NCI-H2196 treated with DMSO at 0.1 percent for 48 hours (cell line): ENCODE measurements at regions not wholly inside any gene's neighbourhood (a gene's known extent, or its start where the extent isn't known, plus 50 kb on each side); places are given as distances from the start of the nearest gene placed in this dataset.

Experiments
- DNase-seq: peaks from one replicate; lab custom pipeline; 2025; ENCODE audit not compliant: unreplicated experiment; lab: John Stamatoyannopoulos, UW

DNA sequence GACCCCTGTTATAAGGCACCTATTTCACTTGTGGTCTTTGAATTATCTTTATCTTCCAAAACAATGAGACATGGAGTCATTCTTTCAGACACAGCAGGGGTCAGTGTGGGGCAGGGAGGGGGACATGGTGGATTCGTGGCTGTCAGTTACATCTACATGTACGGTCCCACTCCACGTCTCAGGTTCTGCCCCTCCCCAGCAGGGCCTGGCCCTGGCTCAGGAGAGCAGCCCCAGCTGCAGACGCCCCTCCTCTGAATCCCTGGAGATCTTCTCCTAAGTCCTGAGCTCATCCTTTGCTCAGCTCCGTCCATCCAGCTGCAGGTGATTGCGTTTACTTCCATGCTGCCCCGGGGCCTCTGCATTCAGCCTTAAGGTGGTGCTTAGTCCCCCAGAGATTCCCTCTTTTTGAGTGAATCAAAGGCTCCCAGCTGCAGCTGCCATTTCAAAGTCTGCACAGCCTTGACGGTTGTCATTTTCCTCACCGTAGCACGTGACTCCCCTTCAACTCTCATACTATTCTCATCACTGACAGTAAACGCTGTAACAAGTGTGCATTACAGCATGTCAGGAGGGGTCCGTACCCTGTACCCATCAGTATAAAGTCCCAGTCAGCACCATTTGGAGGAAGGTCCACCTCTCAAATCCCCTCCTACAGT lies 113.4 kb upstream of the TCERG1L start:
- no peak for DNase-seq

GRCh38 chr10:131425752-131426533 lies 114.4 kb upstream of the TCERG1L start:
- DNase-seq: no peak

DNA sequence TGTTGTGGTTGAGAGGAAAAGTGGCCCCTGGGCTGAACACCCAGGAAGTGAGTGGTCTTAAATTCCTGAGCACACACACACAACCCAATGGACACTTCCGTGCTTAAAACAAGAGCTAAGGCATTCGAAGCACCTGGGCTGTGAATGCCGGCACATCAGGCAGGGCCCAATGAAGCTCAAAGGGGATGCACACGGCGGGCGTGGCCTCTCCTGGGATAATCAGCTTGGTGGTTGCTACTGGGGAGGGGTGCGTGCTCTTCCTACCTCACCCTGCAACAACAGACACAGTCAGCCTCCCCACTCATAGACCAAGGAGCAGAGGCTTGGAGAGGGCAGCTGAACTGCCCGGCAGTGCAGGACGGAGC lies 115.0 kb upstream of the TCERG1L start:
- DNase-seq: no peak

DNA sequence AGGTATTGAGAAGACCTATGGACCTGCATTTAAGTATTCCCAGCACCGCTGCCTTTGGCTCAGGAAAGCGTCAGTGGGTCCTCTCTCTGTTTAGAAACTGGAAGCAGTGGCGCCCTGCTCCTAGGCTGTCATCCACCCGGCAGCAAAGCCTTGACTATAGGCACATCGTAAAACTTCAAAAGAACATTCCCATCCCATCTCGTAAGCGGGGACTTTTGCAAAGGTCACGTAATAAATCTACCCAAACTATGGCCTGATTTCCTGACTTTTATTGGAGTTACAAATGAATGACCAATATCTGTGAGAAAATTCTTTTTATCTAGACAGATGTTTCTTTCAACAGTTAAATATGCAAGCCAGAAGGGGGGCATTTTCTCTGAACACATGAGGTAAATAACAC lies 115.8 kb upstream of the TCERG1L start:
- no peak for DNase-seq

DNA sequence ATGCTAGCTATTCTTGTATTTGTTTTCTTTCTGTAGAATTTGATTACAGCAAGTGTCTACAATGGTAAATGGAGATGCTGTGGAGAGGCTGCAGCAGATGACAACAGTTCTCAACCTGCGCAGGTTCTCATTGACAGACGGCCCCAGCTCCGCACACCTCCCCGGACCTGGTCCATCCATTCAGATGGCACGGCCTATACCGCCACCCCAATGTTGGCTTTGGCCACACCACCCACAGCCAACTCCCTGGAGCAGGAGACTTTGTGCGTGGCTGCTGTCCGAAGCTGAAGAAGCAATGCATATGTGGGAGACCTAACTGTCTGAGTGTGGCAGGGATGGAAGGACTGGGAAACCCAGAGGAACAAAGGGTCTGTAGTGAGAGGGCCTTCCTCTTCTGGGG lies 116.4 kb upstream of the TCERG1L start:
- no peak for DNase-seq

- no peak for DNase-seq
Observed at GRCh38 chr10:131429141-131429540, 117.6 kb upstream of the TCERG1L start.

DNA sequence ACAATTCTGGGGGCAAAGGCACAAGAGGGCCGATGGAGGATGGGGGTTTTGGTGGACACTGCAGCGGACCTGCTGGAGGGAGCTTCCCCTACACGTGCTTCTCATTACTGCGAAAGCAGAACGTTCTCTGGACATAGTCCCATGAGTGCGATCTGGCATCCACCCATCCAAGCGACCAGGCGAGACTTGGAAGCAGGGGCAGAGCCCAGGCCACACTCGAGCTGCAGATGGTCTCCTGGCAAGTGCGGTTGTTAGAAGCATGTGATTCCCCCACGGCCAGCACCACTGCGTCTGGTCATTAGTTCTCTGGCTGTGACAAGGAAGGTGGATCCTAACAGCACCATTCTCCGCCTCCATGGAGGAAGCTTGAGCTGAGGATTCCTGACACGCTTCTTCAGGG lies 118.4 kb upstream of the TCERG1L start:
- no peak for DNase-seq

GRCh38 chr10:131430716-131431412 lies 119.3 kb upstream of the TCERG1L start:
- no peak for DNase-seq

DNA sequence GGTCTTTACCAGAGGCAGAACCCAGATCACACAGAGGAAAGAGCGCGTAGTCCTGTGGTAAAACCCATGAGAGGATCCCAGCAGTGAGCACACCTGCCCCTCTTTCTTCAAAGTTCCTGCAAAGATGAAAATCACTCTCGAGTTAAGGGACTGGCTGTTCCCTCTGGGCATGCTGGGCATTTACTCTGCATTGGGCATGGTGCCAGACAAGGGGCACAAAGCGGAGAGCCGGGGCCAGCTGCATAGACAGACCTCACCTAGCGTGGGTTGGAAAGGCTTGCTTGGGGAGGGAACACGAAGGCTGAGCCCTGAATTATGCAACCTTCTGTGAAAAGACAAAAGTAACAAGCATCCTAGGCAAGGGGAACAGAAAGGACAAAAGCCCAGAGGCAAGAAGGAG lies 120.0 kb upstream of the TCERG1L start:
- no peak for DNase-seq

DNA sequence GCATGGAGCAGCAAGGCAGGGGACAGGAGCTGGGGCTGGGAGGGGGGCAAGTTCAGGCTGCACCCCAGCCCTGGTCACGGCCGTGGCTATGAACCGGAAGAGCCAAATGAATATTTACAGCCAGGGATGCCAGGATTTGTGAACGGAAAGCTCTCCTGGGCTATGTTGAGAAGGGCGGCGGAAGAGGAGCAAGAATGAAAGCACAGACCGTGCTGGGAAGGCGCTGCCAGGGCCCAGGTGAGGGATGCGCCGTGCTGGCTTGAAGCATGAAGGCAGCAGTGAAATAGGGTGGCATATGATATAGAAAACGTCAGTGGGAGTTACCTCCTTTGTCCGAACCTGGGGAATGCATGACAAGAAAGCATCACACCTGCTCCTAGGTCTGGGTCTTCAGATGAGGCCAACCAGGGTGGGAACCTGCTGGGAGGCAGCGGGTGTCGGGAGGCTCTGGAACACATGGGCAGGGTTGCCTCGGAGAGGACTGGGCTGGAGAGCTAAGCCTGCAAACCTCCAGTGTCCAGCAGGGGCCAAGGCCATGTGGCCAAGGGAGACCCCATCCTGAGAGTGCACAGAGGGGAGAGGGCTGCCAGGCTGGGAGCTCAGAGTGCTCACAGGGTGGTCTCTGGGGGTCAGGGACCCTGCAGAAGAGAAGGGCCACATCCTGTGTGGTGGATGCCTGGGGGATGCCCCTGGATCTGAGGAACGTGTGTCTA lies 120.6 kb upstream of the TCERG1L start:
- DNase-seq: no peak

GRCh38 chr10:131433568-131433967 lies 122.0 kb upstream of the TCERG1L start:
- DNase-seq: no peak

GRCh38 chr10:131435232-131435631 lies 123.7 kb upstream of the TCERG1L start:
- no peak for DNase-seq

DNA sequence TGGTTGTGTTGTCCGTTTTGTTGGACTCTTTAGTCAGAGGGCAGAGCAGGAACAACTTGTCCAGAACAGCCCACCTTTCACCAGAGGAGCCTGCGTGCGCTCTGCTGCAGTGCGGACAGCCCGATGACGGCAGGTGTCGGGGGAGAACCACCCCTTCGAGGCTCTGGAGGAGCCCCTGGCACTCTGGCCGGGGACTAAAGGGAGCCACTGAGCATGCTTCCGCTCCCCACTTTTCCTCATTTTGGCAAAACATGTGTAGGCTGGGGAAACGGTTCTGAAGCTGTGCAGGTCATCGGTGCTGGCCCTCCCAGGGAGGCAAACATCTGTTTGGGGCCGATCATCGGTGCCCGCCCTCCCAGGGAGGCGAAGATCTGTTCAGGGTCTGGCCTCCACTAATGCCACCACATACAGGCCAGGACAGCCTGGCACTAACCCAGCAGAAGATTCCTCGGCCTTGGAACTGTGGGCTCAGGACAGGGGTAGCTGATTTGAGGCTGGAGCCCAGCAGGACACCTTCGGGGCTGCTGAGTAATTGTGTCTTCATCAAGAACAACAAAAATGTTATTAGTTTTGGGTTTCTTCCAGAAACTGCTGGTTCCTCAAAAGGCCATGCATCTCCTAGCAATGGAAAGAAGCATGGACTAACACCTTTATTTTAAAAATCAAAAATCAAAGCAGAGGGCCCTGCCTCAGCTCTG lies 124.4 kb upstream of the TCERG1L start:
- no peak for DNase-seq

GRCh38 chr10:131436458-131436857 lies 124.9 kb upstream of the TCERG1L start:
- no peak for DNase-seq

GRCh38 chr10:131437556-131438475 lies 126.3 kb upstream of the TCERG1L start:
- DNase-seq: no peak

DNA sequence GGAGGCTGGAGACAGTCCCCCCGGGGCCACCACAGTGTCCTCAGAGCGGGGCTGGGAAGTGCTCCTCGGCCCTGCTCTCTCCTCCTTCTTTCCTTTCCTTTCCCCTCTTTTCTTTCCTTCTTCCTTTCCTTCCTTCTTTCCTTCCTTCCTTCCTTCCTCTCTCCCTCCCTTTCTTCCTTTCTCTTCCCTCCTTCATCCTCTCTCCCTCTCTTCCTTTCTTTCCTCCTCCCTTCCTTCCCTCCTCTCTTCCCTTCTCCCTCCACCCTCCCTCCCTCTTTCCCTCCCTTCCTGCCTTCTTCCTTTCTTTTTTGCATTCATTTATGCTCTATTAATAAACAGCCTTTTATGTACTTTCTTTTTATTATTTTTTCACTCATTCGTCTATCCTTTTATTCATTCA lies 127.1 kb upstream of the TCERG1L start:
- no peak for DNase-seq

DNA sequence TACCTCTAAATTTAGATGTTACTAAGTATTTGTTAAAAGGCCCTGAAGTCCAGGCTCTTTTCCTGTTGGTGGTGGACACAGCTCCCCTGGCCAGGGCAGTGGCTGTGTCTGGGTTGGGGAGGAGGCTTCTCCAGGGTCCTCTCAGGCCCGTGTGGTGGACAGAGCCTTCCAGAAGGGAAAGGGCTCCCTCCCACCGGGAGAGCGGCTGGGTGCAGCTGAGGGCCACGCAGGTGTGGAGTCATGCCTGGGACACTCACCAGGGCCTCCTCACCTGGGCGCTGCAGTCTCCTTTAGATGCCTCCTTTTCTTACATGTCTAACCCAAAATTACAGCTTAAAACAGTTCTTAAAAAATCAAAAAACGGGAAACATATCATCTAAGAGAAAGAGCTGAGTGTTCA lies 128.2 kb upstream of the TCERG1L start:
- DNase-seq: no peak

DNA sequence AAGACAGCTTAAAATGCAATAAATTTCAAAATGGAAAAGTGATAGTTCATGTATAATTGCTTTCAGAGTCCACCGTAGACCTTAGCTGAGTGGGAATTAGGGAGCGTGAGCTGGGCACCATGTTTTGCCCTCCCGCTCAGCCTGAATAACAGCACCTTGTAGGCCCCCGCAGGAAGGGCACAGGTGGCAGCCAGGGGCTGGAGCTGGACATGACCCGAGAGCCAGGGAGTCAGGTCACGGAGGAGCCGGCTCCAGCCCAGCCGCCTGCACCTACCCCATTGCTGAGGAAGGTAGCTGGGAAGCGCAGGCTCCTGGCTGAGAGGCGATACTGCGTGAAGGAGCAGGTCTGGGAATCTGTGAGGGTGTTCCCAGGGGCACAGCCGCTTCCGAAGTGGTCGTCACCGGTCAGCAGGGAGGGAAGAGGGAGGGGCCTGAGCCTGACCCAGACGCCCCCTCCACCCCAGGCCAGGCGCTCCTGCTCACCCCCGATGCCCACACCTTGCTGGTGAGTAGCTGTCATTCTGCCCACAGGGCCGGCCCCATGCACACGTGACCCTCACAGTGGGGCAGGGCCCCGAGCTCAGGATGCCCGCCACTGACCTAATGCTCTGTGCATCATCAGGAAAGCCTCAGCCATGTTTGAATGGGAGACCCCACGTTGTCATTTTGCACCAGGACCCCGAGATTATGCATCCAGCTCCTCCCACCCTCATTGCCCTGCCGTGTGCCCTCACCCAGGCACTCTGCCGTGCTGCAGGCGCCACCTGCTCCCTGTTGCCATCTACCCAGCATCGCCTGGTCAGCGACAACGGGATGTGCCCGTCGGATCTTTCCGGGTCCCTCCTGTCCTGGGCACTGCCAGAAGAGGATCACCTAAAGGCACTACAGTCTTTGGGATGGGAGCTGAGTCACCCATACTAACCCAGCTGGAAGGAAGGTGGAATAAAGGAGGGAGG lies 129.2 kb upstream of the TCERG1L start:
- DNase-seq: no peak

- no peak for DNase-seq
Observed at GRCh38 chr10:131442271-131442670, 130.8 kb upstream of the TCERG1L start.
